MM.1S (cell line): ENCODE measurements at regions not wholly inside any gene's neighbourhood (a gene's known extent, or its start where the extent isn't known, plus 50 kb on each side); places are given as distances from the start of the nearest gene placed in this dataset.

Experiments used
- EZH2 ChIP-seq: fragments of 300-600 bp; sonication (generic); optimal IDR thresholded peaks from 2 replicates; pipeline ENCODE3; 2017; ENCODE audit warnings: low read depth, mild to moderate bottlenecking, antibody characterized with exemption, low read length, mixed read lengths
- EZH2phosphoT487 ChIP-seq: fragments of 300-600 bp; sonication (generic); IDR thresholded peaks from 2 replicates; pipeline ENCODE4 v1.6.1; 2018; ENCODE audit warnings: antibody characterized with exemption, low read length
- TF ChIP-seq, protein P1 (sequence below): fragments of 300-600 bp; sonication (generic); IDR thresholded peaks from 2 replicates; pipeline ENCODE4 v1.5.1; 2016; ENCODE audit warnings: antibody characterized with exemption, low read length, mixed read lengths

DNA sequence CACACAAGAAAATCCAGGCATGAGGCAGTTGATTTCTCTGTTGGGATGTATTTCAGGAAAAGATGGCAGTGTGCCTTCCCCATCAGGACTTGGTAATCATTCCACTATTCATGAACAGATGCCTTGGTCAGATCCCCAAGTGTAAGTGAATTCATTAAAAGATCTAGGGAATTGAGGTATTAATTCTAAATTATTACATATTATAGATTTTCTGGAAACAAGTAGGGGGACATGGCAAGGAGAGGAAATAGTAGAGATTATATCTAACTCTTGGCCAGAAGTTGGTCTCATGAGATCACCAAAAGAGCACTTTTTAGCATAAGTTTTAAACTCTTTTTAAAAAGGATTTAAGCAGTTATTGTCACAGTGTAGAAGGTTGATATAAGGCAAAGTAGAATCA lies 74.4 kb upstream of the MDFIC2 start:
- TF ChIP-seq, protein P1, sequence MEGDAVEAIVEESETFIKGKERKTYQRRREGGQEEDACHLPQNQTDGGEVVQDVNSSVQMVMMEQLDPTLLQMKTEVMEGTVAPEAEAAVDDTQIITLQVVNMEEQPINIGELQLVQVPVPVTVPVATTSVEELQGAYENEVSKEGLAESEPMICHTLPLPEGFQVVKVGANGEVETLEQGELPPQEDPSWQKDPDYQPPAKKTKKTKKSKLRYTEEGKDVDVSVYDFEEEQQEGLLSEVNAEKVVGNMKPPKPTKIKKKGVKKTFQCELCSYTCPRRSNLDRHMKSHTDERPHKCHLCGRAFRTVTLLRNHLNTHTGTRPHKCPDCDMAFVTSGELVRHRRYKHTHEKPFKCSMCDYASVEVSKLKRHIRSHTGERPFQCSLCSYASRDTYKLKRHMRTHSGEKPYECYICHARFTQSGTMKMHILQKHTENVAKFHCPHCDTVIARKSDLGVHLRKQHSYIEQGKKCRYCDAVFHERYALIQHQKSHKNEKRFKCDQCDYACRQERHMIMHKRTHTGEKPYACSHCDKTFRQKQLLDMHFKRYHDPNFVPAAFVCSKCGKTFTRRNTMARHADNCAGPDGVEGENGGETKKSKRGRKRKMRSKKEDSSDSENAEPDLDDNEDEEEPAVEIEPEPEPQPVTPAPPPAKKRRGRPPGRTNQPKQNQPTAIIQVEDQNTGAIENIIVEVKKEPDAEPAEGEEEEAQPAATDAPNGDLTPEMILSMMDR, result no peak
- TF ChIP-seq EZH2 (no peak), EZH2phosphoT487 (no peak)
